Sciatic nerve (tissue), 2 donors: ENCODE measurements at regions not wholly inside any gene's neighbourhood (a gene's known extent, or its start where the extent isn't known, plus 50 kb on each side); places are given as distances from the start of the nearest gene placed in this dataset.
A peak's percentile ranks its signal among the peaks of the same experiment; 100 is the strongest.
"Not testable (repeated sequence)": the region's sequence is repeated elsewhere in the genome, so short reads cannot be mapped to it uniquely, and the experiment has no call there.

ENCODE experiments used
- ATAC-seq: fragments of 200-7000 bp; cut with Tn5 transposase; one replicate; pipeline ENCODE4 v1.9.1; 2020; ENCODE audit warnings: mild to moderate bottlenecking, moderate library complexity
- DNase-seq: peaks from one replicate; pipeline ENCODE4 v3.0.0-alpha.2; 2020; ENCODE audit warnings: low spot score
- intact Hi-C: fragments of 100-400 bp; cut with DNase I; formaldehyde crosslinking; loops from one replicate; pipeline ENCODE4 v1.14.2; 2022
- donor health status: DM: no; HTN: no; CAD: no.
- donor health status: DM: no; HTN: no; CAD: no.

DNA sequence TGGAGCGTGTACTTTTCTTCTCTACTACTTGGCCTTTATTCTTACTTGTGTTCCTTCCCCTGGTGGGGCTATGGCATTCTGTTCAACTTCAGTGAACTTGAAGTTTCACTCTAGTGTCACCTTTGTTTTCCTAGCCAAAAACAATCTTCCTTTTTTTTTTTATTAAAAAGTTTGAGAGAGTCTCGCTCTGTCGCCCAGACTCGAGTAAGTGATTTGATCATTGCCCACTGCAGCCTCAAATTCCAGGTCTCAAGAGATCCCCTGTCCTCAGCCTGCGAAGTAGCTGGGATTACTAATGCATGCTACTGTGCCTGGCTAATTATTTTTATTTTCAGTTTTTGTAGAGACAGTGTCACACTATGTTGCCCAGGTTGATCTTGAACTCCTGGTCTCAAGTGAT, 124.8 kb downstream of the SST start:
- intact Hi-C loops = no loop called here

DNA sequence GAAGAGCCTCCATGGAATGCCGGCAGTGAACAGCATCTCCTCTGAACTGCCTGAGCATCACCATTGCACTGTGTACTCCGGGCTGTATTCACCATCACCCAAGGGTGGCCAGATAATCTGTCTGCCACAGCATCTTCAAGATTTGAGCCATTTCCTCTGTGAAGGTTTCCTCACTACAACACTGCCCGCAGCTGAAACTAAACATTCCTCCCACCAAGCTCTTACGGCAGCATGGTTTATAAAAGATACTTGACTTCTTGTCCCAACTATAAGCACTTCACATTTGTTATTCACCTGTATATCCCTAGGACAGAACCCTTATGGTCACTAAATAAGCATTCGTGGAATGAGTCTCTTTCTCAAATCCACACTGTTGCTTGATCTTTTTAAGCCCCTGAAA, 125.9 kb downstream of the SST start:
- no peak for DNase-seq
- no peak for ATAC-seq
- intact Hi-C loops = no loop called here

More for the DNA sequence above, 124.8 kb downstream of the SST start:
- DNase-seq = no peak
- no peak for ATAC-seq

DNA sequence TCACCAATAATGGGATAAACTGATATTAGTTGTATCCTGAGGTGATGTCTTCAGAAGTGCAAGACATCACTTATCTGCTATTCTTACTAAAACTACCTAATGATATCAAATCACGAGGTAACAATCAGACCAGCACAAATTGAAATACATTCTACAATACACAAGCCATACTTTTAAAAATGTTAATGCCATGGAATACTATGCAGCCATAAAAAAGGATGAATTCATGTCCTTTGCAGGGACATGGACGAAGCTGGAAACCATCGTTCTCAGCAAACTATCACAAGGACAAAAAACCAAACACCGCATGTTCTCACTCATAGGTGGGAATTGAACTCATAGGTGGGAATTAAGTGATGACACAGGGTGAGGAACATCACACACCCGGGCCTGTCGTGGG, 129.3 kb downstream of the SST start:
- intact Hi-C loops = no loop called here
- DNase-seq (no peak), ATAC-seq (no peak)

DNA sequence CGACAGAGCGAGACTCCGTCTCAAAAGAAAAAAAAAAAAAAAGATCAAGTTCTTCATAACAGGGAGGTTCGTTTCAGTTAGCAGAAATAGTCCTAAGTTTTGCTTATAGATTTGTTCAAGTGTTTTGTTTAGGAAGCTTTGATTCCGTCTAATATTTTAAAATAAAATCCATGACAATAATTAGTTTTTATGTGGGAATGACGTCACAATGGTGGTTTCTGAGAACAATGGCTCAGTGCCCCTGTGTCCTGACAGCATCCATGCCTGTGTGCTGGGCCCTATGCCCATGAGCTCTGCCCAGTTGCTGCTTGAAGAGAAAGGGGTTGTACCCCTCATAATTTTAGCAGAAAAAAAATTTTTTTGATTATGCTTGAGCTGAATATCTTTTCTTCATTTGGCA, 134.0 kb downstream of the SST start:
- intact Hi-C loops = no loop called here
- no peak for DNase-seq
- no peak for ATAC-seq

DNA sequence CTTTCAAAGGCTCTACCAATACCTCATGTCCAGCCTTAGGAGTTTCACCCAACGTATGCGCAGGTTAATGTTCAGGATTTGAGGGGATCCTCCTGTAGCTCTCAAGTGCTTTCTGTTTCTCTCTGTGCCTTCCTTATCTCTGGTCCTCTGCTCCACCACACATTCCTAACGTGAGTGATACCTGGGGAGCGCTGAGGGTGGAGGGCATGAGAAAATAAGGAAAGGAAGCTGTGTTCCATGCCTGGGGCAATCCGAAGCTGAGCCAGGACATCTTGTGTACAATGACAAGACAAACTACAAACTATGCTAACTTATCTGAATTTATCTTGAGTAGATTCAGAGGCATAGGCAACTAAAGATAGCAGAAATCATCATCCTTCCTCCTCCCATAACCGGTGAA, 136.4 kb downstream of the SST start:
- DNase-seq = no peak
- no peak for ATAC-seq
- intact Hi-C loops = no loop called here

DNA sequence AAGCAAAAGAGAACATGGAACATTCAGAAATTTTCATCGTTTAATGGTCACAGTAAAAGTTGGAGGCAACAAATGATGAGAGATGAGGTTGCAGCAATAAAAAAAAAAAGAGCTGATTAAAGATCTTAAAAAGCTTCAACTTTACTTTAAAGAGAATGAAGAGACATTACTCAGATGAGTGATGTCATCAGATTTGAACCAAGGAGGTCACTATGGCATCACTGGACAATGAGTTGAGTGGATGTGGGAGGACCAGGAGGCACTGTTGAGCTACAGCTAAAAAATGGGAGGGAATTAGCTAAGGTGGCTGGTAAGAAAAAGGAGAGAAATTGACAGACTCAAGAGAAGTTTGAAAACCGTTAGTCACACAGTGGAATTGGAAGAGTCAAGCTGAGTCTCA, 138.4 kb downstream of the SST start:
- DNase-seq (no peak), ATAC-seq (no peak)
- intact Hi-C loops = no loop called here

DNA sequence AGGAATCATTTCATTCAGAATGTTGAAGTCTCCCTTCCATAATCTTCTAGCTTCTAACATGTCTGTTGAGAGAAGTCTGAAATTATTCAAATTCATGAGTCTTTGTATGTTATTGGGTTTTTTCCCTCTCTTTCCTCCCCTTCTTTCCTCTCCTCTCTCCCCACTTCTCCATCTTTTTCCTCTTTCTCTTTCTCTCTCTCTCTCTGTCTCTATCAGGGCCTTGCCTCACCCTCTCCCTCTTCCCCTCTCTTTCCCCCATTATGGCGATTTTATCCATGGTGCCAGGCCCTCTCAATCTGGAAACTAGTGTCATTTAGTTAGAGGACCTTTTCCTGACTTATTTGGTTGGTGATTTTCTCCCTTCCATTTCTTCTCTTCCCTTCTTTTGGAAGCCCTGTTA, 147.3 kb downstream of the SST start:
- ATAC-seq = no peak
- intact Hi-C loops = no loop called here
- DNase-seq = no peak

DNA sequence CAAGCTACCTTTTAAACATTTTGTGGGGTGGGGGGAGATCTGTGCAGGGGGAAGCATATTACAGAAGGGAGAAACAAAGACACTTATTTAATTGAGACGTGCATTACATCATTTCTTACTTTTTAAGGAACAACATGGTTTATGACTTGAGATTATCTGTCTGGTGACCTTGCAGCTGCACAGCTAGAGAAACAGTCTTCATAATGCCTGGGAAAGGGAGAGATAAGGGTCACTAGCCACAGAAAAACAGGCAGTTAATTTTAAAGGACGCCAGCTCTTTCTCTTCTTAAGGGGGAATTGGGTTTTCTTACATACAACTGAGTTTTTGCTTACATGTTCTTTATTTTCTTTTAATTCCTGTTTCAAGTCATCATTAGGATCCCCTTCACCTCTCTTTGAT, 147.9 kb downstream of the SST start:
- intact Hi-C loops = no loop called here
- ATAC-seq (no peak), DNase-seq (no peak)

DNA sequence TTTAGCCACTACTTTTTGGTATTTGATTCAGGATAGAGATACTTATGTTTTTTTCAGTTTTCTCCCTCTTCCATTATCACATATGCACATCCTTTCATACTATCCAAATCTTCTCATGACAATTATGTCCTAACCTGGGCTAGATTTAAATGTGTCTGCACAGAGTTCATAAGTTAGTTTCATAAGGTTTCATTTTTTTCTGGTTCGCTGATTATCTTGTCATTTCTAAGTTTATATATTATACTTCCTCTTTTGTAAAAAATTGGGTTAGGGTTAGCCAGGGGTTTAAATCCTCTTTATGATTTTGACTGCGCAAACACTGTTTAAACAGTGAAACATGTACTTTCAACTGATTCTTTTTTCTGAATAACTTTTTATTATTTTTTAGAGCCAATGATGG, 148.6 kb downstream of the SST start:
- intact Hi-C loops = no loop called here
- ATAC-seq (no peak), DNase-seq (no peak)

DNA sequence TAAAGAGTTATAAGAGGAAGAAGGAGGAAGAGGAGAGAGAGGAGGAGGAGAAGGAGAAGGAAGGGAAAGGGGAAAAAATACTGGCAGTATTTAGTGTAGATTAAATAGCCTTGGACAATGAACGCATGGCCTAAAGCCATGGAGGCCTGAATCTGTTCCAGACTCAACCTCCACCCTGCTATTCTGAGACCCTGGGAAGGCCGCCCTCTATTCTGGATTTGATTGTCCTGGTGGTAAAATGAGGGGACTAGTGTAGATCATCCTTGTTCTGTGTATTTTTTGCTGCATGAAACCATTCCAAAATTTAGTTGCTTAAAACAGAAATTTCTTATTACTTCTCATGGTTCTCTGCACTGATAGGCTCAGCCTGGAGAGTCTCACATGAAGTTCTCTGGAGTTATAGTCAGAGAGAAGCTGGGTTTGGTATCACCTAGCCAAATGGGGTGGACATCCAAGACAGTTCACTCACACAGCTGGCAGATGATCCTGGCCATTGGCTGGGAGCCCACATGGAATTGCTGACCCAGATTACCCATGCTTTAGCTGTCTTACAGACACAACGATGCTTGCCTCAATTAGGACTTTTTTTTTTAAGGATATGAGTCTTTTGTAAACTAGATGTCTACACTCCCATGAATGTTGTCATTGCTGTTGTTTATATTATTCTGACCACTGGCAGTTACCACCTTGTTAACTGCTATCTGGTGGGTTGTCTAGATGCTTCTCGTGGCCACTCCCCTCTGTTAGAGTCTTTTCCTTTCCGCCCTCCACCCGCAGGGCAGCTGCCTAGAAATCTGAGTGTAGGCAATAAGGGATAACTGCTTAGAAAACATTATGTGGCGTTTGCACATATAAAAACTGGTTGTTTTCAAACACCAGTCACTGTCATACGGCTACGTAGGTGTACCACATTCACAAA, 149.9 kb downstream of the SST start:
- intact Hi-C loops = no loop called here
- ATAC-seq (peak; percentile 20), DNase-seq (peak; percentile 63)

DNA sequence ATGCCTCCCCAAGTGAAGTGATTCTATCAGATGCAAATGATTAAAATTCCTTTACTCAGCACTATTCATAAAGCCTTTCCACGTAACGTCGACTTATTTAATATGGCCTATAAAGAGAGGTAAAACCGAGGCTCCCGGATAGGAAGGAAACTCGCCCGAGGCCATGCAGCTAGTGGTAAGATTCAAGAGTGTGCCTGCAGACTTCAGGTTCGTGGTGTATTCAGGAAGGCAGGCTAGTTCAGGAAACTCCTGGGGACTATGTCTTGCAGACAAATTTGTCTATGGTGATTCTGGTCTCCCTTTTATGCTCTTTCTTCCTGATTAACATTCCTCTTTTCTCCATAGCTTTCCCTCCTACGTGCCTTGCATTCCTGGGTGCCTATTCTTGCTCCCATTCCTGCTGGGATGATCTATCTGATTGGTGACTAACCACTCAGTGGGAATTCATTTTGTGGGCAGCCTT, 150.7 kb downstream of the SST start:
- intact Hi-C loops = no loop called here
- no peak for ATAC-seq

DNA sequence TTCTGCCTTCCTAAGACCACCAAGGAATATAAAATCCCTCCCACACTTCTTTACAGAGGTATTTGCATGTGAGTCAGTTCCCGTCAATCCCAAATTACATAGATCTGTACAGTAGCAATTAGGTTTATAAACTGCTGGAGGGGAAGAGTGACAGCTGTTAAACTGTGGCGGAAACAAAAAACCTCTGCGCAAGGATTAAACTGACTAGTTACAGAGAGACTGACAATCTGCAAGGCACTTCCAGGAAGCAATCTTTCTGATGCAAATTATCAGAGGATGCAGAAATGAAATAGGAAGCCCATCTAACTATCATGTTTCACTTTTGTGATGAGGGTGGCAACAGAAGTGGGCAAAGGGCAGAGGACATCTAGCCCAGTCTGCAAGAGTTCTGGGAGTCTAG, 150.4 kb downstream of the RTP4 start:
- no peak for DNase-seq
- no peak for ATAC-seq
- intact Hi-C loops = no loop called here

More for the DNA sequence above, 150.7 kb downstream of the SST start:
- DNase-seq = no peak

DNA sequence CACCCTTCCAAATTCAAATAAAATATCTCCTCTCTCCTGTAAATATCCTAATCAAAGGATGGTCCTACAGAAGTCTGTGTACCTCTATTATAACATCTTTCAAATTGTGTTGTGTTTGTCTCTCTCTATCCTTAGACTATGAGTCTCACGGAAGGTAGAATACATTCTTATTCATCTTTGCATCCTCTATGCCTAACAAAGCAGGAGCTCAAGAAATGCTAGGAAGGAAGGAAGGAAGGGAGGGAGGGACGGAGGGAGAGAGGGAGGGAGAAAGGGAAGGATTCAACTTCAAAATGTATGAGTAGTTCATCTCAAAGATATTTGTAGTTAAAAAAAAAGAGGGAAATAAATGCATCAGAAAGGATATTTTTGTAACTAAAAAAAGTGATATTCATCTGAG, 150.0 kb downstream of the RTP4 start:
- ATAC-seq (no peak), DNase-seq (no peak)
- intact Hi-C loops = no loop called here

DNA sequence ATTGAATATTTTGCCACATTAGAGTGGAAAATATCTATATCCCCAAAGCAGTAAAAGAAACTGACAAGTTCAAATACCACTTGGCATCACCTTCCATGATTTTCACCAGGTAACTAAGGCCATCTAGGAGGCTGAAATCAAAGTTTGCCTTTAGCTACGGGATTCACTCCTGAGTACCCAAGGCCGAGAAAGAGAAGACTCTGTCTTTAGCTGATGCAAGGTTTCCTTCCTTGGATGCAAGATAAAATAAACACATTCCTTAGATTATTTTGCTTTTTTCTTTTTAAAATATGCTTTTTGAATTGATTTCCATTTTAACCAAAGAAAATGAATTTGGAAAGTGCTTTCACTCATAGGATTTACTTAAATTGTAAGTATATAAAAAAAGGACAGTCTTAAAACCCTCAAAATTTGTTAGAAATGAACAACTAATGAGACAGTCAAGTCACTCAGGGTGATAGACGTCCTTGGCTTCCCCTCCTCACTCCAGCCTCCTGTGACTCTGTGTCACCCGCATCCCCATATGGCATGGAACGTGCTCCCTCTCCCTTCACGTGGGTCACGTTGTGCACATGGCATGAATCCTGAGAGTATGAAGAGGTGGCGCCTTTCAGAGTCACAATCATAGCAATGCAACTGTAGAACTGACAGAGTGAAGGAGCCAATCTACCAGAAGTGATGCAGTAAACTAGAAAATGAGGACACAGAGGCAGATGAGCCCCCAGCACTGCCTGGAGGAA, 148.4 kb downstream of the RTP4 start:
- intact Hi-C loops = no loop called here
- no peak for ATAC-seq
- no peak for DNase-seq

DNA sequence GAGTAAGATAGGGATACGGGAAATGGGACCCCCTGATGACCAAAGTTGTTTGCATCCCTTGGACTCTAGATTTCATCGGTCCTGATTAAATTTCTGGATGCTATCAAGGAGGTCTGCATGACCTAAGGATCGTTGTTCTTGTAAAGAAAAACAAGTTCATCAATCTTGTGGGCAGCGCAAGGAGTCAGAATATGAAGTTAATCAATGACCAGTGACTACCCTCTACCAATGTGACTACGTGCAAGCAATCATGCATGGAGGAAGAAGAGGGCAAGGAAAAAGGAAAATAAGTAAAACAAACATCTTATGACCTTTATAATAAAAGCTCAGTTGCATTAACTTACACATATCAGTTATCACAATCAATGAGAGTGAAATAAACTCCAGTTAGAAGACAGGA, 139.7 kb downstream of the RTP4 start:
- intact Hi-C loops = no loop called here
- DNase-seq = no peak
- ATAC-seq = no peak

DNA sequence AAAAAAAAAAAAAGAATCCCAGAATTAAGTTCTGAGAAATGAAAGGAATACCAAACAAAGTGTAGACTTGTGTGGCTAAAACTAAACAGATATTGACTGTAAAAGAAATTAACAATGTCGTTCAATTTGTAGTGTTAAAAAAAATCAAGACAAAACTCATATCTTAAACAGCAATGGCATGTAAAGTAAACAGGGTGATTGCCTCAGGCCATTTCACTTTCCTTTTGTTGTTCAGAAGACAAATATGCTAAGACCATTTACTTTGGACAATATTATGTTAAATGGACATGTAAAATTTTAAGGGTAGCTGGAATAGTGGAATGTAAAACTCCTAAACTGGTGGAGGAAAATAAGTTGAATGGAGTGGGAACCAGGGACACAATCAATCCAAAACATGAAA, 139.1 kb downstream of the RTP4 start:
- intact Hi-C loops = no loop called here
- DNase-seq (no peak), ATAC-seq (no peak)

DNA sequence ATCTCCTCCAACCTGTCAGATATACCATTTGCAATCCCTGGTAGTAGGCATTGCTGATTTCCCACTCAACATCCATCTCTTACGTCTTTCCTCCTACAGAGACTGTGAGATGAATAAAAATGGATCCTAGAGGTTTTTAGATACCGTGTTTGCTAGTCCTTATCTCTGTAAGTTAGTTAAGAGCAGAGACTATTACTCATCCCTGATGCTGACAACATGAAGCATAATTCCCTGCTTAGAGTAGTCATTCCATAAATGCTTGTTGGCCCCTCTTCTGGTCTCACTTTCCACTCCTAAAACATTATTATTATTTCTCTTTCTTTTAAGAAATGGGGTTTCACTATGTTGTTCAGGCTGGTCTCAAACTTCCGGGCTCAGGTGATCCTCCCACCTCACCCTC, 136.2 kb downstream of the RTP4 start:
- ATAC-seq (no peak), DNase-seq (no peak)
- intact Hi-C loops = no loop called here

DNA sequence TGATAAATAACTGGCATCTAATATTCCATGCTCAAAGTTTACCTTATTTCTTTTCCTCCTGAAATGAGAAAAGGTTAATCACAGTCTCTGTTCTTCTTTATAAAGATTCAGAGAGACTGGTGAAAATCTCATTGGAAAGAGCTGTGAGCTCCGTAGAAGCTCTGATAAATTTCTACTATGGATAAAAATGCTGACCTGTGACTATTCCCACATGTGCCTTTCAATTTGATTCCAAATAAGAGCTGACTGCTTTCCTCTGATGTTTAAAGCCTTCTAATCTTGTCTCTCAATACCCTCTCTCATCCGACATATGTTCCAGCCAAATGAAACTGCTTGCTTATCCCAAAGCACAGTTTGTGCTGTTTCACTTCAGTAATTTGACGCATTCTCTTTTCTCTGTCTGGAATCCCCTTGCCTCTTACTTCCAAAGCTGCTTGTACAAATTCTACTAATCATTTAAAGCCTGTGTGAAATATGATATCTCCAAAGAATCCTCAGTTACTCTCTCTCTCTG, 130.1 kb downstream of the RTP4 start:
- DNase-seq = no peak
- peak; percentile 46 for ATAC-seq
- intact Hi-C loops = no loop called here

DNA sequence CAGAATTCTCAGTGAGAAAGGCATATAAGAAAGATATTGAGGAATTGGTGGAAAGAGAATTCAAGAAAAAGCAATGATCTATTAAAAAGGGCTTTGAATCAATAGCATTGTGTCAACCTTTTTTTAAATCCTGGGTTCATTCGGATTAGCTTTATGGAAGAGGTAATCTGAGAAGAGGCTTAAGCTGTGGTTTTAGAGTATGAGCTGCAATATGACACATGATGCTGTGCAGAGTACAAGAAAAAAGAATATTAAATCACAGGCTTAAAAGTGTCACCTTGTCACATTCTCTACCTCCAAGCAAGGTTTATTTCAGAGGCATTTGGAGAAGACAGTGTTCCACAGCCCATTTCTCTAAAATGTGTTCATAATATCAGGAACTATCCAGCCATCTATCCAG, 128.9 kb downstream of the RTP4 start:
- no peak for ATAC-seq
- intact Hi-C loops = no loop called here
- no peak for DNase-seq

DNA sequence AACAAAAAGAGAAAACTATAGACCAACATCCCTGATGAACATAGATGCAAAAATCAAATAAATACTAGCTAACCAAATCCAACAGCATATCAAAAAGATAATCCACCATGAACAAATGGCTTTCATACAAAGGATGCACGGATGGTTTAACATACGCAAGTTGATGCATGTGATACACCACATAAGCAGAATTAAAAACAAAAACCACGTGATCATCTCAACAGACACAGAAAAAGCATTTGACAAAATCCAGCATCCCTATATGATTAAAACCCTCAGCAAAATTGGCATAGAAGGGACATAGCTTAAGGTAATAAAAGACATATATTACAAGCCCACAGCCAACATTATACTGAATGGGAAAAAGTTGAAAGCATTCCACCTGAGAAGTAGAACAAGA, 125.9 kb downstream of the RTP4 start:
- intact Hi-C loops, ATAC-seq, DNase-seq: not testable (repeated sequence)
